Activated T-cell treated with anti-CD3 and anti-CD28 coated beads for 48 hours (primary cell): ENCODE measurements at regions not wholly inside any gene's neighbourhood (a gene's known extent, or its start where the extent isn't known, plus 50 kb on each side); places are given as distances from the start of the nearest gene placed in this dataset.

Source experiments
- DNase-seq: peaks from one replicate; pipeline ENCODE4 v3.0.0-alpha.2; 2020; ENCODE audit warnings: low read depth

- no peak for DNase-seq
These were observed 182.2 kb upstream of the PCDH15 start for GRCh38 chr10:54983255-54983654.

DNA sequence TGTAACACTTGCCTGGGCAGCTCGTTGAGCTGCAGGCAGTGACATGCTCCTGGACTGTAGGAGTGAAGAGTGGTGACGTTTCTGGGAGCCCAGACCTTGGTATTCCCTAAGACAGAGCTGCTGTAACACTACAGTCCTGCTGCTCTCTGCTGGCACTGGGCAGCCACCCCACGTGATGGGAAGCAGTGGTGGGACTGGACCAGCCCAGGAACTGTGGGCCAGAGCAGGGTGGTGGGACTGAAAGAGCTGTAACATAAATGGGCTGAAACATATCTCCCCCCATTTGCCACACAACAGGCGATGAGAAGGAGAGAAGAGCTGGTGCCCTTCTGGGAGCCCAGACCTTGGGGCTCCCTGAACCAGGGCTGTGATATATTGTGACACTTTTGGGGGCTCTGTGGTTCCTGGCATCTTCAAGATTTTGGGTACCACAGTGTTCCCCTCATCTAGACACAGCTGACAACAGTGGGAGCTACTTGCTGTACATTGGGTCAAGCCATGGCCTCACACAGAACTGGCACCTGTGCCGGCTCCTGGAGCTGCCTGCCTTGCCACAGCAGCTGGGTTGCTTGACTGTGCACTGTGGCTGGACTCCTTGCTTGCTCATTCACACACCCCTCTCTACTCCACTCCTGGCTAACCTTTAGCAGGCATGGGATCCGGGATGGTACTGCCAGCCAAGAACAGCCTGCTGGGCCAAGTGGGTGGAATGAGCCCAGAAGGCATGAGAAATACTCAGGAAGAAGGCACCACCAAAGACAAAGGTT is 161.3 kb upstream of the PCDH15 start:
- DNase-seq: no peak

GRCh38 chr10:54961040-54961439 is 160.0 kb upstream of the PCDH15 start:
- DNase-seq: no peak

DNA sequence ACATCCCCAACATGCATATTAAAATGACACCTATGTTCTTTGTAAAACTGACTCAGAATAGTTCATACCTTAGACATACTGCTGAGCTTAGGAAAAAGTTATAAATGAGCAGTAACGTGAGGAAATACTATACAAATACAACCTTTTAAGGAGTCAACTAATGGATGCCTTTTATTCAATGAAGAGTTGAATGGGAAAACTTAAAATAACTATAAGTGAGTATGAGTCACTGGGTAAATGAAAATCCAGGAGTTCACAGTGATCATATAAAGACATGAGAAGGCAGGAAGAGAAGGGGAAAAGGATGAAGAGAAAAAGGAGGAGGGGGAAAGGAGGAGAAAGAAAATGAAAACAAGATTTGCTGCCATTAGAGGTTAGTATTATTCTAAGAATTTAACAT is 157.8 kb upstream of the PCDH15 start:
- DNase-seq: no peak

- no peak for DNase-seq
These were observed 146.6 kb upstream of the PCDH15 start for GRCh38 chr10:54947605-54948004.

- DNase-seq: no peak
These were observed 139.4 kb upstream of the PCDH15 start for GRCh38 chr10:54940418-54940817.

GRCh38 chr10:54914049-54914448 is 113.0 kb upstream of the PCDH15 start:
- DNase-seq: no peak

- DNase-seq: no peak
These were observed 108.1 kb upstream of the PCDH15 start for GRCh38 chr10:54909165-54909564.

- DNase-seq: no peak
These were observed 107.0 kb upstream of the PCDH15 start for GRCh38 chr10:54908019-54908418.

DNA sequence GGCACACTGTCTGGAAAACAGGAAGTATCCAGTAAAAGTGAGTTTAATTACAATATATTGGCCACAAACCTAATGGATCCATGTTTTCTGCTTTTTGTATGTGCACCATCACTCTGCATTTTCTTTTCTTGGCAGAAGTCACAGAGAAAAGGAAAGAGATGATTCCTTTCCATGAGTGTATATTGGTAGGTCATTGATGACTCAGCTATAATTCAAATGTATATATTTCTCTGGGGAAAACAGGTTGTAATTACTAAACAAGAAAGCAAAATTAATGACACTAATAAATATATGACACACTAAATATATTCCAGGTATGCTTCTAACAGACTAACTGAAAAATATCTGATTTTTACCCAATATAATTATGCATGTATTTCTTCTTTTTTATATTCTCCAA is 105.9 kb upstream of the PCDH15 start:
- no peak for DNase-seq

DNA sequence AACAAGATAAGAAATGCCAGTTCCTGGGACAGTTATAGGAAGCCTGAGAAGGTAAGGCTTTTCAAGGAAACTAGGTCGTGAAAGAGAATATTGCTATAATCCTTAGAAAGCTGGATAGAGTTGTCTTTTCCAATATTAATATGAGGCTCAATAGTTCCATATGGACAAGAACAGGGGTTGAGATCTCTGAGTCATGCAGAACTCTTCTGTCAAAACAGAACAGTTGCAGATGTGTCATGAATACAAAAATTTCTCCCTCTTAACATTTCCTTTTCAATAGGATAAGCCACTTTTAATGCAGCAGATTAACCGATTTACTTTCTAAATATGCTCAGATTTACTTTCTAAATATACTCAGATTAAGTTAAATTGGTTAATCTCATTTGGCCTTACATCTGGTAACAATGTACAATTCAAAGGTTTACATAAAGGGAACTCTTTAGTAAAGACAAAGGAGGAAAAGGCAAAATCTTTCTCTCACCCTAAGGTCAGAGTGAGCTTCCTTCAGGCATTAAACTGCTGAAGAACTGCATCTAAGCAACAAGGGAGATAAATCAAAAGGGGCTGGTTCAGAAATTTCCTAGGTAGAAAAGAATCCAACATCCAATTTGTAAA is 104.7 kb upstream of the PCDH15 start:
- DNase-seq: no peak

DNA sequence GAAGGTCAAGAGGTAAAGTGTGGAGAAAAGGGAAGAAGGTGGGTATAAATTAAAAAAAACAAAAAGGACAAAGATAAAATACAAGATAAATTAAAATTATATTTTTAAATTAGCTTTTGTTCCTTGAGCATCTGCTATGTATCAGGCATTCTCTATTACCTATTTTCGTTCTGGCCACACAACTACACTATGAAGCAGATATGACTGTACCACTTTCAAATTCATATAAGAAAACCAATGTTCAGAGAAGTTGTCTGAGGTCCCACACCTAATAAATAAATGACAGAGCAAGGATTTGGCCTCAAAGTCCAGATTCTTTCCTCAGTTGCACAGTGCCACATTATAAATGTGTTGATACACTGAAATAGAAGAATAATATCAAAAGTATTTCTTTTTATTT is 103.8 kb upstream of the PCDH15 start:
- DNase-seq: no peak

DNA sequence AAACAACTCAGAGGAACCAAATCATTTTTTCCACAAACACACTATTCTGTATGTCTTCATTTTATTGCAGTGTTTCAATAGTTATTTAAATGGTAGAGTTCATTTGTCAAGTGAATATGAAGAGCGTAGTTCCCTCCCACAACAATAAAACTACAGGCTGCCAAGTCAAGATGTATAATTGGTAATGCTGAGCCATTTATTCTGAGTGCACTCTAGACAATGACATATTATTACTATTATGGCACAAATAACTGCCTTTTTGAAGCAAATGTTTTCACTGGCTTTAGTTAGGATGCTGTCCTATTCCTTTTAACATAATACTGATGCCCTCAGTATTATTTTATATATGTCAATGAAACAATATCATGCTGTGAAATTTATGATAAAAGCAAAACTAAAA is 102.7 kb upstream of the PCDH15 start:
- no peak for DNase-seq

GRCh38 chr10:54900584-54900983 is 99.6 kb upstream of the PCDH15 start:
- DNase-seq: no peak

DNA sequence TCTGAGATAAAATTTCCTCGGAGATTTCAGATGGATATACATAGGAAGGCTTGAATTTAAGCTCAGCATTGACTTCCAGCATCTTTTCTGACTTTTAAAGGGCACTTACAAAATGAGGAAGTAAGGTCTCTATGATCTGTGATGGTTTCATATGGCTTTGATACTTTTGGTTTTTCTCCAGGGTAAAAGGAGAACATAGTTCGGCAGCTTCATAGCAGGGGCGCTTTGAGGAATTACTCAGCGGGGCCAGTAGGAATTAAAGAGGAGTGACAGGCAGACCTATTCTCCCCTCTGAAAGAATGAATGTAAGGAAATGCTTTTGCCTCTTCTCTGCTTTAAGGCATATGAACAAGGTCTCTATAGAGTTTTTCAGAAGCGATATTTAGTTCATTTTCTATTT is 80.0 kb upstream of the PCDH15 start:
- DNase-seq: no peak

- no peak for DNase-seq
These were observed 68.0 kb upstream of the PCDH15 start for GRCh38 chr10:54869022-54869421.

- DNase-seq: no peak
These were observed 65.6 kb upstream of the PCDH15 start for GRCh38 chr10:54866666-54867065.

DNA sequence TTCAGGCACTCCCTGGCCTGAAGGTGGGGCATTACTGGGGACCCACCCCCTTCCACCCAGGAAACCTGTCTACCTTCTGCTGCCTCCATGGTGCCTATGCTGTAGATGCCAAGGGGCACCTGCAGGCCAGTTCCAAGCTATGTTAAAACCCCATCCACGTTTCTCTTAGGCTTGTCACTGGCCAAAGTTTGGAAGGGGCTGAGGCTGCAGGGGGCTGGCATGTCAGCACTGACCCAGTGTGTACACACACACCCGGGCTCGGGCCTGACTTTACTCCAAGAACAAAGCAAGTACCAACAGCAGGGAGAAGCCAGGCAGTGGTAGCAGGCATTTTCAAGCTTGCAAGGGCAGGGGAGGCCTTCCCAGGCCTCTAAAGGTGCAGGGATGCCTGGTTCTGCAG is 53.8 kb upstream of the PCDH15 start:
- DNase-seq: no peak

GRCh38 chr10:54854389-54854788 is 53.4 kb upstream of the PCDH15 start:
- DNase-seq: no peak

DNA sequence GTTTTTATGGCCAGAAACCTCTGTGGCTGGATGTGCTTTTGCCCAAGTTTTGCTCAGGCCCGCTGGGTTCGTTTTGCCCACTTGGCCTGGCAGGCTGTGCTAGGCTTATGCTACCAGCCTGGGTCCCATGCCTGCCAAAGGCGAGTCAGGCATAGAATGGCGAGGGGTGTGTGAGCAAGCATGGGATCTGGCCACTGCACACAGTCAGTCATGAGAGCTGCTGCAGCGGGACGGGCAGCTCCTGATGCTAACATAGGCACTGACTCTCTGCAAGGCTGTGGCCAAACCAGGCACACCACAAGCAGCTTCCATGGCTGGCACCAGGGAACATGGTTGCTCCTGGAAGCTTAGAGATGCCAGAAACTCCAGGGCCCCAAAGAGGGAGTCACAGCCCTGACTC is 52.9 kb upstream of the PCDH15 start:
- no peak for DNase-seq
